GM19468 (cell line): ENCODE measurements at regions not wholly inside any gene's neighbourhood (a gene's known extent, or its start where the extent isn't known, plus 50 kb on each side); places are given as distances from the start of the nearest gene placed in this dataset.

Source experiments
- ATAC-seq: cut with Tn5 transposase; IDR thresholded peaks from one replicate; pipeline ENCODE4 v1.9.1; 2021; ENCODE audit warnings: mild to moderate bottlenecking, moderate library complexity, moderate number of reproducible peaks; ENCODE audit not compliant: unreplicated experiment; ENCODE audit errors: extremely low read depth

DNA sequence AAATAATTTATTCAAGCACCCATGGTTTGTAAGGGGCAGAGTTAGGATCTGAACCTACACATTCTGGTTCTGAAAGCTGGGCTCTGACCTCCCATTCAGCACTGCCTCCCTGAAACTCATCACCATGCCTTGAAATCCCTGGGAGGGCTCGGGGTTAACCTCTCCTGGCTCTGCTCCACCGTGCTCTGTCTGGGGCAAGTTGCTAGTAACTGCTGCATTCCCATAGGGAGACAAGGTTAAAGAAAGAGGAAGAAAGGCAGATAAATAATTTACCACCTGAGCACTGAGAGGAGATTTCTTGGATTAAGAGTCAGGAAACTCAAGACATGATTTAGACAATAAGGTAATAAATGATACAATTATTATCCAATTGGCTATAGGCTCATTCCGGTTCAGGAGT is 199.3 kb downstream of the KIF18A start:
- no peak for ATAC-seq

- ATAC-seq, result no peak
Measured at GRCh38 chr11:27907530-27907929, 200.4 kb downstream of the KIF18A start.

DNA sequence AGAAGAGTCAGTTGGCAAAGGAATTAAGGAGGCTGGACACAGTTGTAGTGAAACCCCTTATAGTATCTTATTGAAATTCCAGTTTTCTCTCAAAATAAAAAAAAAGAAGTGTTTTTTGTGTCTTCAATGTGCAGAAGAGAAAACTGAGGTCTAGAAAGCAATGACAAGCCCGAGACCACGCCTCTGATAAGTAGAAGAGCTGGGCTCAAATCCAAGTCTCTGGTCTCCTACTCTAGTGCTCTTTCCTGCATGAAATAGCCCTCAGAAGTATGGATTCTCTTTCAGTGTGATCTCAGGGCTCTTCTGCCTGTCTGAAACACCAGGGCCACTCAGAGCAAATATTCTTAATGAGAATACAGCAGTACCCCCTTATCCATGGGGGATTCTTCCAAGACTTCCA is 200.9 kb downstream of the KIF18A start:
- ATAC-seq, result no peak

- no peak for ATAC-seq
Measured at GRCh38 chr11:27904358-27905055, 203.4 kb downstream of the KIF18A start.

DNA sequence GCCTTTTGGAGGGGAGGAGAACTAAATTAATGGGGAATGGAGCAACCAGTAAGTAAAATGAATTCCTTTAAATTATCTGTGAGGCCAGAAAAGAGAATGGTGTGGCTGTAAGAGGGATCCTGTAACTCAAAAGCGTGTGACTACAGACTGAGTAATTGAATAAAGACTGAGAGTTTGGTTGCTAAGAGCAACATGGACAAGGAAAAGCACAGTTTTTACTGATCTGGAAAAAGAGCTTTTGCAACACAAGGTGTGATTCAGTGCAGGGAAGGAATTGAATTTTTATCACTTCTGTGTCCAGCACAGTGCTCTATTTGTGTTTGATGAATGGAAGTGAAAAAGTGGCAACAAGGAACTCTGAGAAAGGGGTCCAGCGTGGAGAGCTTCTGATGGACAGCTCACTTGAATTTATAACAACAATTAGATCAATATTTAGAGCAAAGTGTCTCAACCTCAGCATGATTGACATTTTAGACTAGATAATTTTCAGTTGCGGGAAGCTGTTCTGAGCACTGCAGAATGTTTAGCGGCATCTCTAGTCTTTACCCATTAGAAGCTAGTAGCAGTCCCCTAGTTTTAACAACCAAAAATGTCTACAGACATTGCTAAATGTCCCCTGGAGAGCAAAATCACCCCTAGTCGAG is 202.8 kb upstream of the BDNF start:
- no peak for ATAC-seq

DNA sequence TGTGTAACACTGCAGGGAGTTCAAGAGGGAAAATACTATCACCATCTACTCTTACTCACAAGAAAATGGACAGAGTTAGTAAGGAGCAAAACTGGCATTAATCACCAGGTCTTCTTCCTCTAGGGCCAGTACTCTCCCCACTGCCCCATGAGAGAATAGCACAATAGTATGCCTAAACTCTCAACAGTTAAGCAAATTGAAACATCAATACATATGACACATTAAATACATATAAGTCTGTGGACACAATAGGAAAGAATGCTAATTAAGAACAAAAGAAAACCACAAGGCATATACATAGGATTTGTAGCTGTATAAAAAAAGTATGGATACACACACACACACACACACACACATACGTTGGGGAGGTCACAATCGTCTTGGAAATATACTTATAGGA is 197.9 kb upstream of the BDNF start:
- ATAC-seq, result no peak

GRCh38 chr11:27896096-27896495 is 195.8 kb upstream of the BDNF start:
- ATAC-seq, result no peak

GRCh38 chr11:27894552-27894951 is 194.3 kb upstream of the BDNF start:
- ATAC-seq, result no peak

GRCh38 chr11:27886857-27887256 is 186.6 kb upstream of the BDNF start:
- ATAC-seq, result no peak

DNA sequence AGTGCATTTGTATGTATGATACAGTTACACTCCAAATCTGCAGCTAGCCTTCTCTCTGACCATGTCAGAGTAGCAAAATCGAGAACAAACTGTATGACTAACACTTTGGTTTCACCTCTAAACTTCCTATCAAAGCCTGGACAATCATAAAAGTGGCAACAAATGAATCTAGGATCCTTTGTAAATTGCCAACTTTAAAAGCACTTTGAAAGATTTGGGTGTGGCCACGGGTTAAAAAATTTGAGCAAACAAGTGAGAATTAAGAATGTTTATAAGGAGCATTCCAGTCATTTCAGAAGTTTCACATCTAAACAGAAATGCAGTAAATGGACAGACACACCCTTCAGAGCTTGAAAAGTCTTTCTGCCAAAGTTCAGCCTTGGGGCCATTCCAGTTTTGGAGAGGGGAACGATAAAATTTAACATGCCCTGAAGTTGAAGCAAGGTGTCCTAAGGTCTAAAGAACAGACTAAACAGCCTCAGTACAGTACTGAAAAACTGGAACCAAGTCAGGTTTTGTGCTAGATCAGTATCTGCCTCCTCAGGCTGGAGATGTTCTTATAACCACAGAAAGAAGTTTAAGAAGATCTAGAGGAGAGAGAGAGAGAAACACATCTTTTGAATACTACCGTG is 181.9 kb upstream of the BDNF start:
- no peak for ATAC-seq

DNA sequence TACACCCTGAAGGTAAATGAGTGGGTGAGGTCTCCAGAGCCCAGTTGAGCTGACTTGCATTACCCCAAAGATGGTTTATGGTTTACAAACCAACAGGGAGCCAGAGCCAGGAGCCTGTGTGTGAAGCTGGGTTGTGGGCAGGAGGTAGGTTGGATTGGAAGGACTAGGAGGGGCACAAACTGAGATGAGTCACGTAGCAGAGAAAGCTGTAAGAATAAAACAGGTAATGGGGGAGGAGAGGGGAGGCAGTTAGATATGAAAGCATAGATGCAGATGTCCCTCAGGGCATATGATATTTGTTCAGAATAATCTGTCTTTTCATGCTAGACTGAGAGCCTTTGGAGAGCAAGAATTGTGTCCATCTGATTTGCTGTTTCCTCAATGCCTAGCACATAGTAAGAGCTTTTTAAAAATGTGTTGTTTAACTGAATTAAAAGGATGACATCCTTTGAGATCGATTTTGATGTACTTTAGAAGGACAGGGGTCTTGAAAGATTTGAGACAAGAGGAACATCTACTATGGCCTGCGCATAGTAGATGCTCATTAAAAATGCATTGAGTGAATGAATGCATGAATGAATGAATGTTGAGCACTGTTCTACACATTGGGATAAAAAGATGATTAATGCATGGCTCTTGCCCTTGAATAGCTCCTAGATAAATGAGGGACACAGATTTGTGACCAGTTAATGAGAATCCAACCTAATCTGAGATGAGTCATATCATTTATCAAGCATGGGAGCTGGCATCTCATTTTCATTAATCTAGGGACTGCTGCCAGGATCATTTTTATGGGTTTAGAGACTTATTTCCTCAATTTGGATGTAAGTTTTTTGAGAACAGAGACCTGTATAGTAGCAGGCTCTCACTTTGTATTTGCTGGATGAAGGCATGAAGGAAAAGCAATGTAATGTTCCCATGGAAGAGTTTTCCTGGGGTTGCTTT is 175.8 kb upstream of the BDNF start:
- ATAC-seq, result no peak

GRCh38 chr11:27874998-27875830 is 175.0 kb upstream of the BDNF start:
- ATAC-seq, result no peak

DNA sequence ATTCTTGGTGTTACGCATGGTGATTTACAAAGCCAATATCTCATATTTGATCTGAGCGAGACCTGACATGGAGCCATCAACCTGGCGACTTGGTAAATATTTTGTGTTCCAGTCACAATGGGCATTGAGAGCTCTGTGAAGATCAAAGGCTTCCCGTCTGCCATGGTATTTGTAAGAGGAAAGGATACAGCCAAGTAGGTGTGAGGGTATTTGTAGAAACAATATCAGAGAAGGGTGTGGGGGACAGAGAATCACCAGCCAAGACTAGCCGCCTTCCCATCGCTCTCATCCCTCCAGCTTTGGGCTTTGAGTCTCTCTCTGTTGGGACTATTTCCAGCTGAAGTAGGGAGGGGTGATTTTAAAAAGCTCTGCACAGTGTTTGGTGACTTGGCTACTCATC is 173.4 kb upstream of the BDNF start:
- ATAC-seq, result no peak

- ATAC-seq, result no peak
Measured at GRCh38 chr11:27871056-27871455, 170.8 kb upstream of the BDNF start.

DNA sequence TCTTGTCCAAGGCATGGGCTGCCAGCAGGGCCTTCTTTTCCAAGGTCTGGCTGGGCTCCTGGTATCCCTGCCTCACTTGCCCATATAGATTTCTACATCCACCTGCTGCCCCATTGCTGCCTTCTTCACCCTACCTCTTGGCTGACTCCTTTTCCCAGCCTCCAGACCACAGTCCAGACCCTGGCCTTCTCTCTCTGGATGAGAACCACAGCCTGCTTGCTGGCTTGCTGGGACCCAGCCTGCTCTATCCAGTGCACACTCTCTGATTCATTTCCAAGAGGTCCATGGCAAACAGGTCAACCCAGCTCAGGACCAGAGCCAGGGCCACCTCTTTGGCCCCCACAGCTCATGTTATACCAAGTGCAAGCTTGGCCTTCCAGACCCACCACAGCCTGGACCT is 169.4 kb upstream of the BDNF start:
- no peak for ATAC-seq

- ATAC-seq, result no peak
Measured at GRCh38 chr11:27868709-27869108, 168.5 kb upstream of the BDNF start.

- ATAC-seq, result no peak
Measured at GRCh38 chr11:27868226-27868625, 168.0 kb upstream of the BDNF start.

DNA sequence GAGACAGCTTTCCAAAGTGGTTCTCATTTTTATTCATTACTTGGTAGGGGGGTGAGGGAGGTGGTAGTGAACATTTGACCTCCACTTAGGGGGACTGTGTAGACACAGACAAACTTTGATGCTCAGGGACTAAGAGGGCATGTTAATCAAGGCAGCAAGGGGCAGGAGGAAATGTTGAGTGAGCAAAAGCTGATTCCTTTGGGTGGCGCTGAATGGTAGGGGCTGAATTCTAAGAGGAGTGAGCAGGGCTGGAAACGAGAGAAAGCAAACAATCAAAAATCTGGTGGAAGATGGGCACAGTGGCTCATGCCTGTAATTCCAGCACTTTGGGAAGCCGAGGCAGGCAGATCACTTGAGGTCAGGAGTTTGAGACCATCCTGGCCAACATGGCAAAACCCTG is 164.8 kb upstream of the BDNF start:
- no peak for ATAC-seq

DNA sequence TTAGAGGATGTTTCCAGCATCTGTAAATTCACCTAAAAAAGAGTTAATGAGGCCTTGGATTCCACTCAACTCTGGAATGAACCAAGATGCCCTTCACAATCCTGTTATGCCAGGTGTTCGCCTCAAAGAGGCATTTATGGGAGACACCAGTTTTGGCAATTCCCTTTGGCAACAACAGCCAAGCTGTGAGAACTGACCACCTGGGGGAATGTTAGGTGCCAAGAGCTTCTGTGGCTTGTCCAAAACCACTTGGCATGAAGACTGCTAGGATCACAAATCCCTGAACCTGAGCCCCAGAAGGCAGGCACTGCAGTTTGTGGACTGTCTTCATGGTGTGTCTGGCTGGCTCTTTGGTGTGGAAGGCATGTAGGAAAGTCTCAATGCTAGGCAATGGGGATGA is 164.4 kb upstream of the BDNF start:
- ATAC-seq, result no peak

DNA sequence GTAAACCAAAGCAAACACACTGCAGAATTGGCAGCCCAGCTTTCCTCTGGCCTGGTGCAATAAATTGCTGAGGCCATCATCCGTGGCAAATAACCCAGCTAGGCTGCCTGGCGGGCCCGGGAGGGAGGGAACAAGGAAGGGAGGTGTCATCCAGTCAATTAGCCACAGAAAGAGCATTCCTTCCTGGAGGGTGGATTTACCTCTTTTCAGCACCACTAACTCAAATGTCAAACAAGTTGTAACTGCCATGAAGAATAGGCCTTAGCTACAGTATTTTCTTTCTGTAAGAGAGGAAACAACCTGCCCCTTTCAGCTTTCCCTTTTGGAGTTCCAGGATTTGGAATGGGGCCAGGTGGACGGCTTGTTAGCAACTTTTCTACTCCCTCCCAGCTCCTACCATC is 163.8 kb upstream of the BDNF start:
- ATAC-seq, result no peak
